Right atrium auricular region (tissue), 2 donors: ENCODE measurements at regions not wholly inside any gene's neighbourhood (a gene's known extent, or its start where the extent isn't known, plus 50 kb on each side); places are given as distances from the start of the nearest gene placed in this dataset.

Source experiments
- DNase-seq: peaks from one replicate; pipeline ENCODE4 v3.0.0-alpha.2; 2019; ENCODE audit warnings: low spot score
- H3K27ac ChIP-seq, 2 donors: fragments of 200-600 bp; sonication (generic); 1 replicate in 1 of 2; 2 replicates in 1 of 2; pipeline ENCODE4 v1.5.1; 2016 to 2019
- H3K27me3 ChIP-seq, 2 donors: fragments of 200-600 bp; sonication (generic); one replicate each; pipeline versions ENCODE4 v1.5.1 to v1.6.0; 2017 to 2019
- H3K36me3 ChIP-seq: fragments of 200-600 bp; sonication (generic); one replicate; pipeline ENCODE4 v1.5.1; 2016
- H3K4me1 ChIP-seq, 2 donors: fragments of 200-600 bp; sonication (generic); one replicate each; pipeline versions ENCODE4 v1.5.1 to v1.6.0; 2017 to 2019
- H3K4me3 ChIP-seq, 2 donors: fragments of 200-600 bp; sonication (generic); 1 replicate in 1 of 2; 2 replicates in 1 of 2; pipeline ENCODE4 v1.5.1; 2017 to 2019; ENCODE audit warnings: mild to moderate bottlenecking in 1 of 2, moderate library complexity in 1 of 2
- H3K9me3 ChIP-seq, 2 donors: fragments of 200-600 bp; sonication (generic); one replicate each; pipeline ENCODE4 v1.5.1; 2019
- TF ChIP-seq, protein P1 (sequence below), 2 donors: fragments of 200-600 bp; sonication (generic); IDR thresholded peaks; one replicate each; pipeline ENCODE4 v1.5.1; 2019; ENCODE audit warnings: antibody characterized with exemption in 2 of 2

DNA sequence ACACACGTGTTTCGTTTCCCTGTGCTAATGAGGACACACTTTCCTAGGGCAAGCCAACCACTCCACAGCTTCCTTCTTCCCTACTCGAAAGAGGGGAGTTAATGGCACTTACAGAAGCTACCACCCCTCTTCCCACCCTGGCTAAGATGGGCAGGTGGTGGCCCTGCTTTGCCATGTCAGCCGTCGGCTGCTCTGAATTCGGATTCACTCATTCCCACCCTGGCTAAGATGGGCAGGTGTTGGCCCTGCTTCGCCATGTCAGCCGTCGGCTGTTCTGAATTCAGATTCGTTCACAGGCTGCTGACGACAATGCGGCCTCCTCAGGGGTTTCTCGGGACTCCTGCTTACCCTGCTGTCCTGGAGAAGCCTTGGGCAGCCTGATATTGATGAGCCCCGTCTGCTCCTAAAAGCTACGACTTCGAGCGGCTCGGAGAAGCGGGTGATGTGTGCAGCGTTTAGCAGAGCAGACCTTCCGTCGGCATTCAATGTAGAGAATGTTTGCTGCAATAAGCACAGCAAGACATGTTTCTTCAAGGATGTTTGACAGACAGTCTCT, 56.2 kb upstream of the PPP2R2D start:
- Histone ChIP-seq H3K4me1 (no peaks in the 10 kb centered on the region), H3K27me3 (no peaks in the 10 kb centered on the region), H3K4me3 (no peak overlapping the region), H3K36me3 (no peaks in the 10 kb centered on the region), H3K27ac (no peak overlapping the region), H3K9me3 (no peaks in the 10 kb centered on the region)
- TF ChIP-seq, protein P1, sequence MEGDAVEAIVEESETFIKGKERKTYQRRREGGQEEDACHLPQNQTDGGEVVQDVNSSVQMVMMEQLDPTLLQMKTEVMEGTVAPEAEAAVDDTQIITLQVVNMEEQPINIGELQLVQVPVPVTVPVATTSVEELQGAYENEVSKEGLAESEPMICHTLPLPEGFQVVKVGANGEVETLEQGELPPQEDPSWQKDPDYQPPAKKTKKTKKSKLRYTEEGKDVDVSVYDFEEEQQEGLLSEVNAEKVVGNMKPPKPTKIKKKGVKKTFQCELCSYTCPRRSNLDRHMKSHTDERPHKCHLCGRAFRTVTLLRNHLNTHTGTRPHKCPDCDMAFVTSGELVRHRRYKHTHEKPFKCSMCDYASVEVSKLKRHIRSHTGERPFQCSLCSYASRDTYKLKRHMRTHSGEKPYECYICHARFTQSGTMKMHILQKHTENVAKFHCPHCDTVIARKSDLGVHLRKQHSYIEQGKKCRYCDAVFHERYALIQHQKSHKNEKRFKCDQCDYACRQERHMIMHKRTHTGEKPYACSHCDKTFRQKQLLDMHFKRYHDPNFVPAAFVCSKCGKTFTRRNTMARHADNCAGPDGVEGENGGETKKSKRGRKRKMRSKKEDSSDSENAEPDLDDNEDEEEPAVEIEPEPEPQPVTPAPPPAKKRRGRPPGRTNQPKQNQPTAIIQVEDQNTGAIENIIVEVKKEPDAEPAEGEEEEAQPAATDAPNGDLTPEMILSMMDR (IDR thresholded peaks at IDR 0.05): no peak
- no peak for DNase-seq

DNA sequence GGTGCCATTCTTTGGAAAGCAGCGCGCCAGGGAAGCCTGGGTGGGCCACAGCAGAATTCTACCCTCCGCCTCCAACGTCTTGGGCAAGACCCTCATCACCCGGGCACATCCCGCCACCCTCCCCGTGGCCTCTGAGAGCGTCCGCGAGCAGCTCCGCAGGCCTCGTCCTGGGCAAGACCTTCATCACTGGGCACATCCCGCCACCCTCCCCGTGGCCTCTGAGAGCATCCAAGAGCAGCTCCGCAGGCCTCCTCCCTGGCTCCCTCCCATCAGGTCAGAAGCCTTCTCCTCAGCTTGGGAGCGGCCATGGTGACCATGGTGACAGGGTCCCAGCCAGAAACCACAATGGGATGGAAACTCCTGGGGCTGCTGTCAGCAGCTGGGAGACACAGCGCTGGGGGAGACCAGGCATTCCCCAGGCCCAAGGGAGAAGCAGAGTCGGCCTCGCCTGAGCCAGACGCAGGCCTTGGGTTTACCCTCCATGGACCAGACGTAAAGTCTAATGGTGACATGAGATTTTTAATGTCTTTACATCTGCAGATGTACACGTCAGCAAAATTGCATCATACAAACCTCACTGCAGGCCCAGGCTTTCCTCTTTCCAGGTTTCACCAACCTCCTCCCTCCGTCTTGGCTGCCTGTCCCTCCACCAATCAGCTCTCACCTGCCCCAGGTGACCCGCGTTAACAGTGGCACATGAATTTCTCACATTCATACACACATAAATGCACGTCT, 55.1 kb upstream of the PPP2R2D start:
- no peaks in the 10 kb centered on the region for H3K9me3 ChIP-seq
- H3K4me3 ChIP-seq: no peak overlapping the region
- no peak for DNase-seq
- TF ChIP-seq, protein P1 (IDR thresholded peaks at IDR 0.05): no peak
- no peaks in the 10 kb centered on the region for H3K36me3 ChIP-seq
- no peaks in the 10 kb centered on the region for H3K27me3 ChIP-seq
- H3K4me1 ChIP-seq: no peaks in the 10 kb centered on the region
- H3K27ac ChIP-seq: no peak overlapping the region

DNA sequence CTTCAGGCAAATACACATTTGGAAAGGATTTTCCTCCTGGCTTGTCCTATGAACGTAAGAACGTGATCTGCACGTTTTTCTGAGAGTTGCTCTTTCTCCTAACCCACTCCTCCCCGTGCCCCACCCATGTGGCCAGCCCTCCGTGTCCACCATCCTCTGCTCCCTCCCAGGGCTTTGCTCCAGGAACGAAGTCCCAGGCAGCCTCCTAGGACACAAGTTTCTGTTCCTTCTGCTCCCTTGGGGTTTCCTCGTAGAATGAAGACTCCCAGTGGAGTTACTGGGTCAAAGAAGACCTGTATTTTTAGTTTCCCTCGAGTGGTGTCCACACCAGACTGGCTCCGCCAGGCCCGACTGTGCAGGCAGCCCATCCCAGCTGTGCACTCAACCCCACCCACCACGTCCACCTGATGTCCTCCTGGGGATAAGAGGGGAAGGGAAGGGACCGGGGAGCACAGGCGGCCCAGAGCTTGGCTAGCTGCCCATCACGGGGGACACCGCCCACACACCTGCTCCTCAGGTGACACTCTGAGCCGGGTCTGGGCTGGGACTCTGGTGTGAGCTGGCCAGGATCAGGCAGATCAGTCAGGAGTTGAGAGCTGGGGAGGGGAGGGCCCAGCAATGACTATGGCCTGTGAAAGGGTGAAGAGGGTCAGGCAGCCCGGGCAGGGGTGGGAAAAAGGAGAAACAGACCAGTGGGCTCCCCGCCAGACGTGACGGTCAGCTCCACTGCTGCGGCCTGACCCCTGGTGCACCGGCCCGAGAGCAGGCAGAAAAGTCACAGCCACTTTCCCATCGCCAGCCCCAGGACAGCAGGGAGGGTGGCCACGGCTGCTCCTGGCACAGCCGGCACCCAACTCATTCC, 54.3 kb upstream of the PPP2R2D start:
- no peak overlapping the region for H3K4me3 ChIP-seq
- no peaks in the 10 kb centered on the region for H3K27me3 ChIP-seq
- DNase-seq: no peak

DNA sequence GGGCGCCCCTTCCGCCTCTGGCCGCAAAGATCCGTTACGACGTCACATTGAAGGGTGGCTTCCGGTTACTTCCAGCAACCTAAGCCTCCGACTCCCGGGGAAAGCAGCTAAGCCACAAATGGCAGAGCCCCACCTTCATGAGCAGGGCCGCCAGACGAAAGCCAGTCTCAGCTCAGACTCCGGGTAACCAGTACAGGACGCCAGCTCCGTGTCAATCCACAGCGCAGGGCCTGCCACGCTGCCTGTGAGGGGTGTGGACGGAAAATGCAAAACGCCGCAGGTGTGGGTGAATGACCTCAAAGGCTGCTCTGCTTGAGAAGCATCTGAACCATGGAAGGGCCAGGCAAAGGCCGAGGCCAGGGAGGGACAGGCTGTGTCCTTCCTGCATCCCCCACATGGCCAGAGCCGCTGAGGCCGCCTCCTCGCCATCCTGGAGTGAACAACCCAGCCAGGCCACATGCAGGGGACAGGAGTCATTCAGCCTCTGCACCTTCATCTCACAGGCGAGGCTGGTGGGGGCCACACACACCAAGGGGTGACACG, 53.5 kb upstream of the PPP2R2D start:
- no peak for DNase-seq
- Histone ChIP-seq H3K4me3 (no peak overlapping the region), H3K27ac (no peak overlapping the region), H3K27me3 (no peaks in the 10 kb centered on the region), H3K36me3 (no peaks in the 10 kb centered on the region), H3K4me1 (no peaks in the 10 kb centered on the region), H3K9me3 (no peaks in the 10 kb centered on the region)
- TF ChIP-seq, protein P1 (IDR thresholded peaks at IDR 0.05): no peak

More for the DNA sequence above, 54.3 kb upstream of the PPP2R2D start:
- TF ChIP-seq, protein P1 (IDR thresholded peaks at IDR 0.05): no peak
- Histone ChIP-seq H3K4me1 (no peaks in the 10 kb centered on the region), H3K27ac (no peak overlapping the region), H3K36me3 (no peaks in the 10 kb centered on the region), H3K9me3 (no peaks in the 10 kb centered on the region)

DNA sequence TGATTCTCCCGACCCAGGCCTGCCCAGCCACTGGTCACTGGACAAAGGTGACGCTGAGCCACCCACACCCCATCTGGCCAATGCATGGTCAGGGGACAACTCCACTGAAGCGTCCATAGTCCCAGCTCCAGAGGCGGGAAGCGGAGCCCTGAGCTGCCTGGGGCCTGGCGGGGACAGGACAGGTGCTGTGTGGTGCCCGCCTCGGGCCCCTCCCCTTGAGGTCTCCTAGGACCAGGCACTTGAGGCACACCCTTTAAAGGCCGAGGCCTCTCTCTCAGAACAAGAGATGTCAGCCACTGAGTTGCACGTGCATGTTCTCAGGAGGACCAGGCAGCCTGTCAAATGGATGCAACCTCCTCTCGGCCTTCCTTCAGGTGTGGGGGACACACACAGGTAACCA, 52.5 kb upstream of the PPP2R2D start:
- H3K27me3 ChIP-seq: no peaks in the 10 kb centered on the region
- H3K36me3 ChIP-seq: no peaks in the 10 kb centered on the region
- H3K9me3 ChIP-seq: no peaks in the 10 kb centered on the region
- no peaks in the 10 kb centered on the region for H3K4me1 ChIP-seq
- no peak overlapping the region for H3K27ac ChIP-seq
- H3K4me3 ChIP-seq: no peak overlapping the region
- no peak for DNase-seq
- TF ChIP-seq, protein P1 (IDR thresholded peaks at IDR 0.05): no peak
